GM18858 (cell line): ENCODE measurements at regions not wholly inside any gene's neighbourhood (a gene's known extent, or its start where the extent isn't known, plus 50 kb on each side); places are given as distances from the start of the nearest gene placed in this dataset.
"Not testable (repeated sequence)": the region's sequence is repeated elsewhere in the genome, so short reads cannot be mapped to it uniquely, and the experiment has no call there.

ENCODE experiments used
- ATAC-seq: cut with Tn5 transposase; IDR thresholded peaks from one replicate; pipeline ENCODE4 v1.9.1; 2021; ENCODE audit not compliant: unreplicated experiment

DNA sequence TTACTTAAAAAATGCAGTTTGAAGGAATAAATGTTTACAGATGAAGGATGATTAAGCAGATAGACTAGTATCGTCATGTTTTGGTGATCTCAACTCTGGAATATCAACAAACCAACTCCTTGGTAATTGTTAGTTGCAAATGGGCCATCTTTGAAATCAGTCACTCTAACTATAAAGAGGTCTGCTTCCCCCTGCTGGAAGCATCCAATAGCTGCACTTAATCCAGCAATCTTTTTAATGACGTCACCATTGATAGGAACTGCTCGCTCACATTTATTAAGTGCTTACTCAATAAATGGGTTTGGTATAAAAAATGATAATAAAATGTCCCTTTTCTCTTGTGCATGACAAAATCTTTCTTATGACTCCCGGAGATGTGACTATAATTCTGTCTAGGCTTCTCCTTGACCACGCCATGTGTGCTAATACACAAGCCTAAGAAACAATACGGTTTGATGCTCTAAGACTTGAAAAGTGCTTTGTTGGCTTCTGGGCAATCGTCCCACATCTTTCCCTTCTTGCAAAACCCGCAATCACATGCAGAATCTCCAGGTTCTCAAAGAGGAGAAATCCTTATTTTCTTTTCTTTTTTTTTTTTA lies 227.6 kb upstream of the POU1F1 start:
- ATAC-seq, result peak; percentile 86

GRCh38 chr3:87501076-87501475 lies 224.7 kb upstream of the POU1F1 start:
- ATAC-seq, result no peak

- ATAC-seq, result no peak
These were observed 222.1 kb upstream of the POU1F1 start for GRCh38 chr3:87498358-87499080.

DNA sequence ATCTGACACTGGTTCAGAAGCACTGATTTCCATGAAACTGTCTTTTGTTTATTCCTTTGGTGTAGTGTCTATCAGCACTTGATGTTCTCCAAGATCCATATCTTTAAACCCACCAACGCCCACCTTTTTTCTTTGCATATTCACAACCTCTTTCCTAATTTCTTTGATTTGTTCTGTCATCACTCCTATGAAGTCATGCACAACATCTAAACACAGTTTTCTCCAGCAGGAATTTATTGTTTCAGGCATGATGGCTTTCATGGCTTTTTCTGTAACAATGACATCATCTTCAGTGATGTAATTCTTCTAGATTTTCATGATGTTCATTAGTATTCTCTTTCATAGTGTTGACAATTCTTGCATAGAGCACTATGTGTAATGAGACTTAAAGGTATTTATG lies 219.6 kb upstream of the POU1F1 start:
- no peak for ATAC-seq

GRCh38 chr3:87494264-87494663 lies 217.9 kb upstream of the POU1F1 start:
- ATAC-seq, result no peak

DNA sequence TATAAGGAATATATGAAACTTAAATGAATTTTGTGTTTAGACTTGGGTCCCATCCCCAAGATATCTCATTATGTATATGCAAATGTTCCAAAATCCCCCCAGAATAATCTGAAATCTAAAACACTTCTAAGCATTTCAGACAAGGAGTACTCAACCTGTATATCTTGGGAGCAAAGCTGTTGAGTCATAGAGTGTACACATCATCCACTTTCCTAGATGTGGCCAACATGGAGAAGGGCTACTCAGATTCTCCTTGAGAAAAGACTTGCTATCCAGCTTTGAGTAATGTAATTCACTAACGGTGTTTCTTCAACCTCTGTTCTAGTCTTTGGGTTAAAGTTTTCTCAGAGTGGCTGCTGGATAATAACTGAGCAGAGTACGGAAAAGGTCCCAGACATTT lies 215.5 kb upstream of the POU1F1 start:
- ATAC-seq, result no peak

- no peak for ATAC-seq
These were observed 213.5 kb upstream of the POU1F1 start for GRCh38 chr3:87489892-87490291.

DNA sequence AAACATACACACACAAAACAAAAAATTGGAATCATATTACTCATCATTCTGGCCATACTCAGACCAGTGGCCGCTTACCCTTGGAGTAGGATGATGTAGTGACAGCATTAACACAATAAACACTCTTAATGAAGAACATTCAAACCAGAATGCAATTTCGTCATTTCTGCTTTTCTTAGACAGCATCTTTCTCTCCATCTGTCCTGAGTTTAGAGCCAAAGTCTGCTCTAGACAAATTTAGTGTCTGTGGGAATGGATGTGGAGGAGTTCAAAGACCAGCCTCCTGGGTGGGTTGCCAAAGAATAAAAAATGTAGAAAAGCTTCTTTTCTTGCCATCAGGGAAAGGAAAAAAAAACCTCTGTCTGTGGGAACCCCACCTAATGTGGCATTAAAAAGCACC lies 212.4 kb upstream of the POU1F1 start:
- ATAC-seq, result no peak

- not testable (repeated sequence) for ATAC-seq
These were observed 210.3 kb upstream of the POU1F1 start for GRCh38 chr3:87486635-87487034.

DNA sequence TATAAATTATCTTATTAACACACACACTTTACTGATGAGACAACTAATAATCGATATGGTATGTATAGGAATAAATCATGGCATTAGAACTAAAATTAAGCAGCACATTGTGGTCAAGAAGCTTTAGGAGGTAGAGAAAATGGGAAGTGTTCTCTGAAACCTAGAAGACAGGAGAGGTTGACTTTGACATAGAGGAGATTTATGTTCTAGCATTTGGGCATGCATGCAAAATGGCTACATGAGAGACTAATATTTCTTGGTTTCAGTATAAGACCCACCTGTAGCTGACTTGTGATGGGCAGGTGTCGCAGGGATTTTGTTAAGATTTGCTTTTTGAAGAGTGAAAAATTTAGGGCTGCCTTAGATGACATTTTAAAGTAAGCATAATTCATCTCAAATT lies 209.7 kb upstream of the POU1F1 start:
- ATAC-seq, result no peak

- no peak for ATAC-seq
These were observed 202.3 kb upstream of the POU1F1 start for GRCh38 chr3:87478716-87479115.

GRCh38 chr3:87473944-87474343 lies 197.6 kb upstream of the POU1F1 start:
- ATAC-seq, result no peak

- ATAC-seq, result no peak
These were observed 192.6 kb upstream of the POU1F1 start for GRCh38 chr3:87468938-87469337.

GRCh38 chr3:87468235-87468634 lies 191.9 kb upstream of the POU1F1 start:
- no peak for ATAC-seq

DNA sequence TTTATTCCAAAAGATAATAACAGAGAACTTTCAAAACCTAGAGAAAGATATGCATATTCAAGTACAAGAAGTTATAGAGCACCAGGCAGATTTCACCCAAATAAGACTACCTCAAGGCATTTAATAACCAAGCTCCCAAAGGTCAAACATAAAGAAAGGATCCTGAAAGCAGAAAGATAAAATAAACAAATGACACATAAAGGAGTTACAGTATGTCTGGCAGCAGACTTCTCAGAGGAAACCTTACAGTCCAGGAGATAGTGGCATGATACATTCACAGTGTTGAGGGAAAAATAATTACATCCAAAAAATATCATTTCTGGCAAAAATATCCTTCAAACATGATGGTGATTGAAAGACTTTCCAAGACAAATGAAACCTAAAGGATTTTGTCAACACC lies 185.8 kb upstream of the POU1F1 start:
- ATAC-seq, result no peak

- ATAC-seq, result no peak
These were observed 185.1 kb upstream of the POU1F1 start for GRCh38 chr3:87461443-87461842.

DNA sequence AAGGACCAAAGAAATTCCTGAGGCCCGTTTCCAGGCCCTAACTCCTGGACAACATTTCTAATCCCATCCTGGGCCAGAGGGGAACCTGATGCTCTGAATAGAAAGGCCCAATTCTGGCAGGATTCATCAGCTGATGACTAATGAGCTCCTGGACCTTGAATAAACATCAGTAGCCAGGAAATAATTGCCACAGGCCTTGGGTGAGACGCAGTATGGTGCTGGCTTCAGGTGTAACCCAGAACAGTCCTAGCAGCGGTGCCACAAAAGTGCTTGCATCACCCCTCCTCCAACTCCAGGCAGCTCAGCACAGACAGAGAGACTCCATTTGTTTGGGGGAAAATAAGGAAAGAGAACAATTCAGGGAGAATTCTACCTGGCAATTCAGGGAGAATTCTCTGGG lies 184.7 kb upstream of the POU1F1 start:
- ATAC-seq, result no peak

DNA sequence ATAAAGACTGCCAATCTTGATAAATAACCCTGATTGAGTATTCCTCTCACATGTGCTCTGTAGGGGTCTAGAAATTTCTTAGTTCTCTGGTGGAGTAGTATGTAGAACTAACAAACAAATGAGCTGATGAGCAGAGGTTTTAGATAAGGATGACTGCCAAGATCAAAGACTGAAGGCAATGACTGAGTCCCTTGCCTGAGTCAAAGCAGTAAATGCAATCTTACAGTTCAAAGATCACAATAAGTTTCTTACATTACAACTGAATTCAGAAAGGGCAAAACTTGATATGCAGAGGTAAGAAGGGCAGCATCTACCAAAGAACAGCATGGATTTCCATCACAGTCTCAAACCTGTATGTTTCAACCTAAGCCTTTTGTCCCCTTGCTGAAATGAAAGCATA lies 172.2 kb upstream of the POU1F1 start:
- no peak for ATAC-seq

DNA sequence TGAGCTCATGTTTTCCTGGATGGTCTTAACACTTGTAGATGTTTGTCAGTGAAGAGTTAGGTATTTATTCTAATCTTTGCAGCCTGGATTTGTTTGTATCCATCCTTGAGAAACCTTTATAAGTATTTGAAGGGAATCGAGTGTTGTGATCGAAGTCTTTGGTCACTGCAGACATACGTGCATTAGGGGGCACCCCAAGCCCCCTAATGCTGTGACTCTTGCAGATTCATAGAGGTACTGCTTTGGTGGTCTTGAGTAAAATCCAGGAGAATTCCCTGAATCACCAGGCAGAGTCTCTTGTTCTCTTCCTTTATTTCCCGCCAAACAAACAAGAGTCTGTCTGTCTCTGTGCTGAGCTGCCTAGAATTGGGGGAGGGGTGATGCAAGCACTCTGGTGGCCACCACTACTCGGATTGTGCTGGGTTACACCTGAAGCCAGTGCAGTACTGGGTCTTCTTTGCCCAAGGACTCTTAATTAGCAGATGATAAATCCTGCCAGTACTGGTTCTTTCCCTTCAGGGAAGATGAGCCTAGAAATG lies 170.5 kb upstream of the POU1F1 start:
- ATAC-seq, result no peak

- ATAC-seq, result no peak
These were observed 166.1 kb upstream of the POU1F1 start for GRCh38 chr3:87442470-87442869.

GRCh38 chr3:87437765-87438164 lies 161.4 kb upstream of the POU1F1 start:
- ATAC-seq, result no peak

GRCh38 chr3:87436781-87437543 lies 160.6 kb upstream of the POU1F1 start:
- no peak for ATAC-seq
